Tongue (tissue), 1 donor: ENCODE measurements at regions not wholly inside any gene's neighbourhood (a gene's known extent, or its start where the extent isn't known, plus 50 kb on each side); places are given as distances from the start of the nearest gene placed in this dataset.
A peak's percentile ranks its signal among the peaks of the same experiment; 100 is the strongest.

ENCODE experiments used
- DNase-seq: peaks from one replicate; pipeline ENCODE4 v3.0.0-alpha.2; 2015

DNA sequence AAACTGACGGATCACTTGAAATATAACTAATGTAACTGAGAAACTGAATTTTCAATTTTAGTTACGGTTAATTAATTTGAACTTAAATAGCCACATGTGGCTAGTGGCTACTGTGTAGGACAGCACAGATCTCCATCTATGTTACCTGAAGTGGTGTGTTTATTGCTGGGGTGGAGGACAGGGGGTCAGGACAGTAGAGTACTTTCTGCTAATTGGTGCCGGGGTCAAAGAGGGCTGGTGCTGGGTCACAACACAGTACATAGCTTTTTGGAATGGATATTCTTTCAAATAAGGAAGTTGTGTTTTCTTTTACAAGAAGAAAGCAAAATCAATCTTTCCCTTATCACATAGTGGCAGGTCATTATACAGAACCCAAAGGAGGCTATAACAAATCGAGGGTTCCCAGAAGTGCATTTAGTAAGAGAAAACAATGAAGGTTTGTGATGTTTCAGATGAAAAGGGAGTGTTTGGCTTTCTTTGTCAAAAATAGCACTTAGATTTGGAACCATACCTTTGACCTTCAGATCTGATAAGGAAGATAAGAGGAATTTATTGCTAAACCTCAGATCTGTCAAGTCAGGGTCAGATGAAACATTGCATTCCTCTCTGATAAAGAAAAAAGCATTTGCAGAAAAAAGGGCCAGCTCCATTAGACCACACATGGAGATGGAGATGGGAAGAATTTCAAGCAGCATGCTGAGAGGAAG lies 384.5 kb downstream of the AASDHPPT start:
- no peak for DNase-seq

DNA sequence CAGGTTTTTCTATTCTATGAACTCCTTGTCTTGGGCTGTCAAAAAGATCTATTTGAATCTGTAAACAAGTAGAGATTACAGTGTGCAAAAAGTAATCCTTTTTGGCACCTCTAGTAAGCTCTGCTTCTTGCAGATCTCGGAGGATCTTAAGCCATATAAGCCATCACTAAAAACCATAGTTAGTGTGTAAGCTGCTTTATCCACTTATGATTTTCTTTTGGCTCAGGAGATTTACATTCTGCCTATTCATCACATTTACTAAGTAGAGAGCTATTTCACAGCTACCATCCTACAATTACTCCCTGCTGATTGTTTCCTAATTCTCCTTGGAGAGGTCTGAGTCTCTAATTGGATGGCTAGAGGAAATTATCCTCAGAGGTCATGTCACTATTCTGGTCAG lies 385.7 kb downstream of the AASDHPPT start:
- DNase-seq = no peak

DNA sequence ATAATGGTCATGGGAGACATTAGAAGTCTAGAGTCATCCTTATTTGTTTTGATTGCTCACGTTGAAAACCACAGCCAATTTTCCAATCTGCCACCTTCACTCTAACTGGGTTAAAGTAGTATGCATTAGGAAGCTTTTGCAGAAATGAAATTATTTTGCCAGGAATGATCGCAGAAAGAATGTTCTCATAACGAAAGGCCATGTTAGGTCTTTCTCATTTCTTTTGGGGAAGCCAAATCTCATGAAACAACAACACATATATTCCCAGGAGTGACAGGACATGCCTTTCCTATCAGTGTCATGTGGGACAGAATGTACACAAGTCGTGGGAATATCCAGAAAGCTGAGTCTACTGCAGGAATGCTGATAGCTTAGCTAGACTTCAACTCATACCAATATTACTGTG lies 386.3 kb downstream of the AASDHPPT start:
- no peak for DNase-seq

DNA sequence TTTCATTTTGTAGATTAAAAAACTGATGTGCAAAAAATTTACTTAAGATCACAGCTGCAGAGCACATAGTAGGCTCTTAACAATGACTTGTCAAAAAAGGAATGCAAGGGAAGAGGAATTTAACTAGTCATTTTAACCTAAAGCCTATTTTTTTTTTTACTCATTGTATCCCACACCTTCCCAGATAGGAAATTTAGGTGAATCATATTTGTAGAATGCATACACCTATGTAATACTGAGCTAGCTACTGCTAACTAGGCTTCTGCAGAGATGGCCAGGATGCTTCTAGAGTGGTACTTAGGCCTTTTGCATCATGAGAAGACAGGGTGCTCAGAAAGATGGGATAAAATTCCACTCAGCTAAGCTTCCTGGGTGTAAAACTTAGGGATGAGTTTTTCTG lies 387.3 kb downstream of the AASDHPPT start:
- DNase-seq = no peak

DNA sequence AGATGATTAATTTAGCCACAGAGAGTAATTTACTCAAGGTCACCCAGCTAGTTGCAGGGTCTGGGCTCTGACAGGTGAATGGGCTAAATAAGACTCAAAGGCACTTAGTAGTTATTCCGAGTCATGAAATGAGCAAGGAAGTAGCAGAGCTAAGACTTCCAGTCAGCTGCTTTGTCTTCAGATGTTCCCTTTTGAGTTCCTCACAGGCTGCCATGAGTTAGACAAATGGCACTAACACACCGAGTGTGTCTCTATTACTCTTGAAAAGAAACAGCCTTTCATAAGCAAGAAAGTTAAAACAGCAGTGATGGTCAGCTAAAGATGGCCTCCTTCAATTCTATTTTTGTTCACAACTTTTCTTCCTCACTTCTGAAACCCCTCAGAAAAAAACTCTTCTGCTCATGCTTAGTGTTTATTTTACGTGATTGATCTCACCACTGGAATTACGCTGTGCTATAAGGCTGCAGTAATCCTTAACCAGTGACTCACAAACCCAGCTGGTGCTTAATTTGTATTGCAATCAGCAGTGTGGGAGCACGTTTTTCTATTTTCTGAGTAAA lies 389.1 kb downstream of the AASDHPPT start:
- DNase-seq = peak; percentile 35

DNA sequence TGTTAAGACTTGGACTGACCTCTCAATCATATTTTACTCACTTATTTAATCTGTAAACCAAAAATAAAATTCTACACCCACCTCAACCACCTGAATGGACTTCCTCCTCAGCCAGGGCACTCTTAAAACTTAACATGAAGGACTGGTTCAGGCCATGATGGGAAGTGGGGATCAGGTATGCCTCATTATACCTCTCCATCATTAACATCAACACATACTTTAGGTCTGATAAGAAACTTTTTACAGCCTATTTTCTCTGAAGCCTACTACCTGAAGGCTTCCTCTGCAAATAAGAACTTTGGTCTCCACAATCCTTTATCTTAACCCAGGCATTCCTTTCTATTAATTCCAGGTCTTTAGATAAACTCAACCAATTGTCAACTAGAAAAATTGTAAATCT lies 390.0 kb downstream of the AASDHPPT start:
- DNase-seq = no peak

DNA sequence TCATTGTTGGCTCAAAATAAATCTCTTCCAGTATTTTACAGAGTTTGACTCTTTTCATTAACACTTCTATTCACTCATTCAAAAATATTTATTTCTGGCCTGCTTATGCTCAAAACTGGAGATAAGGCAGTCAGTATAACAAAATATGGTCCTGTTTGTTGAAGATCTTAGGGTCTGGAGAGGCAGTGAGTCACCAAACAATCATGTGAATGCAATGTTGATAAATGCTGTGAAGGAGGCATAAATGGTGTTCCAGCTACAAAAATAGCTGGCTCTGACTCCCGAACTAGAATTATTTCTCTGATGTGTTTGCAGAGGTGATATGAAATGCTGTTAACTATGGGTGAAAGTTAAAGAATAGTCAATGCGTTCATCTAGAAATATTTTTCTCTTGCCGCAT lies 390.6 kb downstream of the AASDHPPT start:
- DNase-seq = no peak

DNA sequence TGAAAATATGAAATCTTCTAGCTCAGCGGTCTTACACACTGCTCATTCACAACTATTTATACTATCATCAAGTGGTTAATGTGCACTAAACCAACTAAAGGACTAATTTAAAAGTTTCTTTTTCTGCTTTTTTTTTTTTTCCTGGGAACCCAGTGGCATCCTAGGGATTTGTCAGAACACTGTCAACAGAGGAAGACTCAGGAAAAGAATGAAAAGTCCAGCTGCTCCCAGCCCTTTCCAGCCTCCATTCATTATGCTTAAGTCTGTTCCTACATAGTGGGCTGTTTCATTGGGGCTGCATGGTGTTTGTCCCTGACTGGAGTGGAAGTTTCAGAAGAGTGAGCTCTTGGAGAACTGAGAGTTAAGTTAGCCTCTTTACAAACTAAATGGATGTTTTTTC lies 391.1 kb downstream of the AASDHPPT start:
- DNase-seq = no peak

DNA sequence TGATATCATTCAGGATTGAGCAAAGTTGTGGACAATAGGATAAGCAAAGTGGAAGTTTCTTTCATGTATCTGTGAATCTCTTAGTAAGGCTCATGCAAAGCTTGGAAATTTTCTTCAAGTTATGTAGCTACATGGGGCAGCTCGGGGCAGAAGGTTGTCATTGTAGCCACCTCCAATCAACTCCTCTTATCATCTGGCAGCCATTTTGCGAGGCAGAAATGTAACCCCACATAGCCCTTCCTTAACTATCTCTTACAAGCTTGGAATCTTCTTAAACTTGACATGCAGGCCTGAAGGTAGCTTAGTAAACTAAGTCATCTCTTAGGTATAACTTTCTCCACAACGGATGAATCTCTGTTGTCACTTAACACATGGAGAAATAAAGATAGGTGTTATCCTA lies 392.8 kb downstream of the AASDHPPT start:
- no peak for DNase-seq

DNA sequence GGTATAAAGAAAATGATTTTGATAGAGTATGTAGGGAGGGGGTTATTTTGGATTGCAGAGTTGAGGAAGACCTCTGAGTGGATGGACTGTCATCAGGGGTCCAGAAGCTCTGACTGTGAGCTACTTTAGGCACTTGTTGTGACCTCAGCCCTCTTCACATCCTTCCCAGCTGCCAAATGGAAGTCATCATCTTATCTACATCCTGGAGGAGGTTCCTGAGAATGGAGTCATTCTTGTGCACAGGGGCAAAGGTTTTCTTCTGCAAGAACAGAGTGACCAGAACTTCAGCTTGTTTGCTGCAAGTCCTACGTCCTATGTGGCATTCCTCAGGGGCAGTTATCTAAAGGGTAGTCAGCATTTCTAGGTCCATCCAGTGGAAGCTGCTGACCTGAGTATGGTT lies 393.8 kb downstream of the AASDHPPT start:
- DNase-seq = no peak

DNA sequence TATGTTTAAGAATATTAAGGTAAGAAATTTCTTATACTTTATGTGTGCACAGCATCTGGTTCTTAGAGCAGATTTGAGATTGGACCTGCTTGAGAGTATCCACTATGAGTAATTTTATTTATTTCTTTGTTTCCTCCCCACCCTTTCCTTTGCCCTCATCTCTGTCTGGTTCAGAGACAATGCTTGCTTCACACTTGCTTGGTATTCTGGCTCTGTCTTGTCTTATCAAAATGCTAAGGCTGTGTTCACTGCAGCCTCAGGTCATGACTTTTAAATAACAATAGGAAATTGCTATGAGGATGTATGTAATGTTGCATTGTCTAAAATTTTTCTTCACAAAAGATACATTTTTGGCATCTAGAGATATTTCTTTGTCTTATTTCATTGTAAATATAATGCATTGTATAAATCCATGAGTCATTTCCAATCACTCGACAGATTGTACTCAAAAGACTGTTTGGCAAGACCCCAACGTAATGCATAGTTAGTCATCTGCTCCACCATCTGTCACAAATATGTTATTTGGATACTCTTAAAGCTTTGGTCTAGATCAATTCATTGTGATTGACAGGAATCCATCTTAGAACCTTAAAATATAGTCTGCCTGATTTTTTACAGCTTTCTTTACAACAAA lies 395.7 kb downstream of the AASDHPPT start:
- no peak for DNase-seq

DNA sequence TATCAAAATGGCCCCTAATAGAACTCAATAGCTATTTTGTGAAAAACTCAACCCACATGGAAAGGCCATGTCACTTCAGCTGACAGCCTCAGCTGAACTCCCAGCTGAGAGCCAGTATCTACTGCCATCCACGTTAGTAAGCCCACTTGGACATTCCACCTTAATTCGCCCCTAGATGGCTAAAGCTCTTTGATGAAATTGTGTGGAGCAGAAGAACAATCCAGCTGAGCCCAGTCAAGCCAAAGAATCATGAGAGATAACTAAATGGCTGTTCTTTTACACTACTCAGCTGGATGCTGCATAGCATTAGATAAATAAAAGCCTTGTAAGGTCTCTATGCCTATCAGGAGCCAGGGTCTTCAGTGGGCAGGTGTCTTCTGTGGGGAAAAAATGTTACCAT lies 396.8 kb downstream of the AASDHPPT start:
- DNase-seq = no peak

DNA sequence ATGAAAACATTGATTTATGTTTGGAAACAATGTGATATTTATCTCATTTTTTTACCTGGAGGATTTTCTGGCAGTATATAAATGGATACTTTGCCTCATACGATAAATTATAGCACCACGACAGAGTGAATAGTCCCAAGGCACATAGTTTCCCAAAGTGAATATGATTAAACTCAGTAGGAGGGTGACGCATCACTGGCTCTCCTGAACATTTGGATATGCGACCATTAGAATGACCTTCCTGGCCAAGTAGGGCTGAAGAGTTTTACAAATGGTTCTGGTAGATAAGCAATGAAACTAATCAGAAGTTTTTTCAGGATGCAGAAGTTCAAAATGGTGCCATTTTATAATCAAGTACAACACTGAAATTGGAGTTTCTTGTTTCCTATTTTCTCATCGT lies 397.7 kb downstream of the AASDHPPT start:
- DNase-seq = no peak

DNA sequence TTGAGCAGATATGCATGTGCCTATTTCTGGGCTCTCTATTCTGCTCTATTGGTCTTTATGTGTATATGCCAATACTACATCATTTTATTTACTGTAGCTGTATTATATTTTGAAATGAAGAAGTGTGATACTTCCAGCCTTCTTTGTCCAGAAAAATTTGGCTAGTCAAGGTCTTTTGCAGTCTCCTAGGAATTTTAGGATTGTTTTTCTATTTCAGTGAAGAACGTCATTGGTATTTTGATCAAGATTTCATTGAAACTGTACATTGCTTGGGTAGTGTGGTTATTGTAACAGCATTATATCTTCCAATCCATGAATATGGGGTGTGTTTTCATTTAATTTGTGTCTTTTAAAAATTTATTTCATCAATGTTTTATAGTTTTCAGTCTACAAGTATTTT lies 400.3 kb downstream of the AASDHPPT start:
- DNase-seq = no peak

DNA sequence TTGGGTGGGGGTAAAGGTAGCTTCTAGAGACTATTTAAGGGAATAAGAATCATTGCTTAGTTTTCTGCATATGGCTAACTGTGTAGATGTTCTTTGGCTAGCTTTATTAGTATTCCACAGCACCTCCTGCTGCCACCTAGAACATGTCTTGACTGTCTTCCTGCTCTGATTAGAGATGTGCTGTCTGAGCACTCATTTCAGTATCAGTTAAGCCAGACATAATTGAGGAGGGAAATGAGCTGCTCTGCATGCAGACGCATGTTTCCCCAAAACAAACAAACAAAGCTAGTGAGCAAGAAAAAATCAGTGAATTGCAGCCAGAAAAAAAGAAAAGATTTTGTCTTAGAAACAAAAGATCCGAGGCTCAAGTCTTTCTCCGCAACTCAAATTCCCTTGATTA lies 402.2 kb downstream of the AASDHPPT start:
- DNase-seq = no peak

DNA sequence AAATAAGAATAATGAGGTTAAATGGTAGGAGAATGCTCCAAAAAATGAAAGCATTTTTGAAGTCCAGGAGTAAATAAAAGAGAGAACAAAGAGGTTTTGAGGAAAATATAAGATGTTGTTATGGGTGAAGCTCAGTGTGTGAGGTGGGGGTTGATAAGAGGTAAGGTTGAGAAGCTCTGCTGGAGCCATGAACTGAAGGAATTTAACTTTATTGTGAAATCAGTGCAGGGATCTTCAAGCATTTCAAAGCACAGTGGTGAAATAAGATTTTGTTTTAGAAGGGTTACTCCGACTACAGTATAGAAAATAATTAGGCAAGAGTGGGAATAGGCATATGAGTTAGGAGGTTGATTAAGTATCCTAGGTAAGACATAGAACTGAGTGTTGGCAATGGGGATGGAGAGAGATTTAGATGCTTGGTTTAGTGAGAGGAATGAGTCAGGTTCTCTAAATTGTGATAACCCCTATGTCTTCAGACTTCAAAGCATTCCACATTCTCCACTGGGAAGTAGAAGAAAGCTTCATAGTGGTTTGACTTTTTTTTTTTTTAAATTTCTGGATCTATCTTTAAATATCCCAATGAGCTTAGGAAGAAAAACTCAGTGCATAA lies 403.2 kb downstream of the AASDHPPT start:
- DNase-seq = no peak

DNA sequence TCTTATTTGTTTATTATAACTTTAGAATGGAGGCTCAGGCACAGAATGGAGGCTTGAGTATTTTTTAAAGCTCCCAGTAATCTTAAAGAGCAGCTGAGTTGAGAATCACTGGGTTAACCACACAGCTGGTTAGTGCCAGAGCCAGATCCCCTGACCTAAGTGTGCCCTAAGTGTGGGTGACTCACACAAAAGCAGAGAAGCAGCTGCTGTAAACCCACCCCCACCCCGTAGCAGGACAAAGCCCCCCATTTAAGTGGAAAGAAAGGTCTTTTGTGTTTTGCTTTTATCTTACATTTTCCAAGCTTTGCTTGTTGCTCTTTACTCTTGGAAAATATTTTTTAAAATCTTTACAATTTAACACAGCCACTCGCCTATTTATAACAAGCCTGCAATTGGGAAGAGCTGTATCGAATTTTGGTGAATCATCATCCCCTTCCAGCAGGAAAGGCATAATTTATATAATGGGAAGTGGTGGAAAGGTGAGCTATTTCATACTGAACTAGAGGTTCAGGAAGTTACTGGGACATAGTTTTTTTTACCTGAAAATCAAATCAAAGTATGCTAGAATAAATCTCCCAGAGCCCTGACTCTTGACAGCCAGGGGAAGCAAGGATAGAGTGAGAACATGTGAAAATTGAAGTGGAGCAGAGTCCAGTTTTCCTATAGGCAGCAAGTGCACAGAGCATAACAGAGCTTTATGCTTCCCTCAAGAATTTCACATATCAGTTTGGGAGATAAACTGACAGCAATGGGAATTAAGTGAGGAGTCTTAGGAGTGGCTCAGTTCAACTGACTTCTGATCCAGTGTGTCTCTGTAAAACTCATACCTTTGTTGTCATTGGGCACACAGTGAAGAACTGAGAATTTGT lies 405.7 kb downstream of the AASDHPPT start:
- DNase-seq = peak; percentile 86

DNA sequence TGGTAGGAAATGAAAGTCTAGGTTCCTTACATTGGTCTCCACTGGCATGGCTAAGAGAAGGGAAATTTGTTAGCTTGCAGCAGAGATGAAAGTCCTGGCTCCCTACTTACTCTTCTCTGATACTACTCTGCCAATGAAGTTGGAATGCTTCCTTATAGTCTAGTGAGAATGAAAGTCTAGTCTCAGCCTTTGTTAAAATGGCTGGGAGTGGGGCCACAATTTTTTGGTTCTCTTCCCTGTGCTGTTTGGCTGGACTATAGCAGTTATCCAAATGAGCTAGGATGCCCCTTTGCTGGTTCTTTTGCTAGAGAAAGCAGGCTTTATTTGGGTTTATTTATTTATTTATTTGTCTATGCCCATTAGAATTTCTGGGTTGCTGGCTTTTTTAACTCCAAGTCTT lies 414.3 kb downstream of the AASDHPPT start:
- no peak for DNase-seq

DNA sequence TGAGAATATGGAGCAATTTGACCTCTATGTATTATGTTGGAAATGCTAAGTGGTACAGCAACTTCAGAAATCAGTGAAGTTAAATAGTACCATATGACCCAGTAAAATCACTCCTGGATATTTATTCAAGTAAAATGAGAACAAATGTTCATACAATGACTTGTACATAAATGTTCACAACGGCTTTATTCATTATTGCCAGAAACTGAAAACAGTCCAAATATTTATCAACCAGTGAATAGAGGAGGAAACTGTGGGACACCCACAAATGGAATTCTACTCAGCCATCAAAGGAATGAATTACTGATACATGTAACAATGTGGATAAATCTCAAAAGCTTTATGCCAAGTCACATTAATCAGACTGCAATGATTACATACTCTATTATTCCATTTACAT lies 416.3 kb downstream of the AASDHPPT start:
- DNase-seq = no peak

DNA sequence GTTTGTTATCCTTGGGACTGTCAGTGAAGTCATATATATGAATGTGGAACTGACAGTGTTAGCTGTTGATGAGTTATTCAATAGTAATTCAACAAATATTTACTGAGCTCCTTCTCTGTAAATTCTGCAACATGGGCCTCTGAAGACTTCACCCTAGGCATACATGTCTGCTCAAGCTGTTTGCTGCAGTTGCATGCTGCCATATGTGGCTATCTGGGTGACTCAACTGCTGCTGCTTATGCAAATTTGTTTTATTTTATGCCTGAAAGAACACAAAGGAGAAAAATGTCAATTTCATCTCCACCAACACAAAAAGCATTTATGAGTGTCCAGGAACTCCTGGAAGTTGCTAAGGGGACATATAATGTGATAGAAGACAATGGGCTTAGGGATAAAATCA lies 417.6 kb downstream of the AASDHPPT start:
- no peak for DNase-seq

DNA sequence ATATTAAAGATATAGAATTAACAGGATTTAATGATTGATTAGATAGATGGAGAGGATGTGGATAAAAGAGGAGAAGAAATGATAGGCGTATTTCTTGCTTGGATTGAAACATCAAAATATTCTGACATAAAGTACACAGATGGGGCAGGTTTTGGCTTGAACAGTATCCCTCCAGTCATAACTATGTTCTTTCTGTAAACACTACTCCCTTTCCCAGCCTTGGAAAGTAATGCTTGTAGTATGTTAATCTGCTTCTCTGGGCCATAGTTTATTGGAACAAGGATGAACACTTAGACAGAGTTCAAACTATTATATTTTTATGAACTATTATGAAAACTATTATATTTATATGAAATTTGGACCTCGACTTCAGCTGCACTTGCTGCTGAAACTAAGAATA lies 419.2 kb downstream of the AASDHPPT start:
- no peak for DNase-seq

DNA sequence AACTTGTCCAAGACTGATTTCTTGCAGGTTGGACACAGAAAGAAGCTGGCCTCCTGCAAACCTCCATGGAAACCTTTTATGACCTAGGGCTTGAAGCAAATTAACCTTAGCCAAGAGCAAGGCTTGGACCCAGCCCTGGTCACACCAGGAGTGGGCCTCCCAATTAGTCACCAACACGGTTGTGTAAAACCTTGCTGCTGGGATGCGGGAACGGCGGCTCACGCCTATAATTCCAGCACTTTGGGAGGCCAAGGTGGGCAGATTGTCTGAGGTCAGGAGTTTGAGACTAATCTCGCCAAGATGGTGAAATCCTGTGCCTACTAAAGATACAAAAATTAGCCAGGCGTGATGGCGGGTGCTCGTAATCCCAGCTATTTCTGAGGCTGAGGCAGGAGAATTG lies 419.9 kb downstream of the AASDHPPT start:
- DNase-seq = no peak

DNA sequence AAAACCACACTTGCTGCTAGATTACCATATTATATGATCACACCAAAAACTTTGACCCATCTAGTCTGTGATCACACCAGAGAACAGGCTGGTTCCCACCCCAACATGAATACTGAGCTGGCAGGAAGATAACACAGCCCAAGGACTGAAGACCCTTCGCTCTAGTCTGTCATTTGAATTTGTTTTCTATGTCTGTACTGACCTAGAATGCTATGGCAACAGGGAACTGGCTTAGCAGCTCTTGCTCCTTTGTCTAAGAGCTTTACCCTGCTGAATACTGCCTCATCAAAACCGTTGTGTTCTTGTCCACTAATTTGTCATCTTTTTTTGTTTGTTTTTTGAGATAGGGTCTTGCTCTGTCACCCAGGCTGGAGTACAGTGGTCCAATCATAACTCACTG lies 420.4 kb downstream of the AASDHPPT start:
- DNase-seq = no peak
